GM19395 (cell line): ENCODE measurements at regions not wholly inside any gene's neighbourhood (a gene's known extent, or its start where the extent isn't known, plus 50 kb on each side); places are given as distances from the start of the nearest gene placed in this dataset.

Source experiments
- ATAC-seq: cut with Tn5 transposase; IDR thresholded peaks from one replicate; pipeline ENCODE4 v1.9.1; 2021; ENCODE audit warnings: mild to moderate bottlenecking, moderate library complexity; ENCODE audit not compliant: unreplicated experiment

- ATAC-seq = no peak
These were observed 51.0 kb upstream of the TOX3 start for GRCh38 chr16:52597772-52598483.

DNA sequence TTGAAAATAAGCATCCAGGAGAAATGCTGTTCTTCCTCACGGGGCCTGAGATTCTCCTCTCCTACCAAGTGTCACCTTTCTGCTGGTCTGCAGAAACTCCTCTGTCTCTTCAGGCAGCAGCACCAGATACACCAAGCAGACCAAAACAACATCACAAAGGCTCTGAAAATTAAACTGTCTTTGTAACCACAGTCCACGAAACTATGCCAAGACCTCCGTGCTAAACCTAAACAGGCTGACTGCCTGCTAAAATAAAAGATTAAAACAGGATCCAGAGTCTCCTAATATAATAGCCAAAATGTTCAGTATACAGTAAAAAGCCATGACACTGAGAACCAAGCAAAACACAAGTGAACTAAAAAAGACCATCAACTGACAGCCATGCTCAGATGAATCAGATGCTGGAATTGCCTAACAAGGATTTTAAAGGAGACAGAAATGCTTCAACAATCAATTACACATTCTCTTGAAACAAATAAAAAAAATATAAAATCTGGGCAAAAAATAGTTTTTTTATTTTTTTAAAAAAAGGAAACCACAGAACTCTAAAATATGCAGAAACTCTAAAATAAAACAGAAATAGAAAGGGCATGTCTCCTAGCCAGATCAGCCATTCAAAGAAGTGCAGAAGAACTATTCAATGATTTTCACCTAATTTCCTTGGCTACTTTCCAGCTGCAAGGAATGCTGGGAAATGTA lies 50.3 kb upstream of the TOX3 start:
- ATAC-seq = no peak
